Activated effector memory CD4-positive, alpha-beta T cell treated with Interleukin-2 at 50 U/mL for 16 hours (primary cell): ENCODE measurements at regions not wholly inside any gene's neighbourhood (a gene's known extent, or its start where the extent isn't known, plus 50 kb on each side); places are given as distances from the start of the nearest gene placed in this dataset.

Experiments used
- DNase-seq: peaks from one replicate; pipeline ENCODE4 v3.0.0-alpha.2; 2020

GRCh38 chr21:35328856-35329455 lies 279.9 kb upstream of the RUNX1 start:
- DNase-seq, result no peak

DNA sequence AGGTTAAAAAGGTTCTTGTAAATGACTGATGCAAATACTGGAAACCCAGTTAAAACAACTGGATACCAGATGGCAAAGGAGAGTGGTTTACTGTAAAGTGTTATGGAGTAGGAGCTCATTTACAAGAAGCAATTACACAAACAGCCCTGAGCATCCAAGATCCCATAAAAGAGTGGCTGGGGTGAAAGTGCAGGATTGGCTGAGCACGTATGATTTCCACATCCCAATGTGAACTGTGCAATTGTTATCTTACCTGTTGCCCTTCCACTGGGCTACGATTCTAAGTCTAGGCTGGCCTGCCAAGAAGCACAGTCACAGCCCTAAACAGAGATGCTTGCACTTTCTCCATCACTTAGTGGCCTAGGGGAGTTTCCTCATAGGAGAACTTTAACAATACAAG lies 277.6 kb upstream of the RUNX1 start:
- no peak for DNase-seq

DNA sequence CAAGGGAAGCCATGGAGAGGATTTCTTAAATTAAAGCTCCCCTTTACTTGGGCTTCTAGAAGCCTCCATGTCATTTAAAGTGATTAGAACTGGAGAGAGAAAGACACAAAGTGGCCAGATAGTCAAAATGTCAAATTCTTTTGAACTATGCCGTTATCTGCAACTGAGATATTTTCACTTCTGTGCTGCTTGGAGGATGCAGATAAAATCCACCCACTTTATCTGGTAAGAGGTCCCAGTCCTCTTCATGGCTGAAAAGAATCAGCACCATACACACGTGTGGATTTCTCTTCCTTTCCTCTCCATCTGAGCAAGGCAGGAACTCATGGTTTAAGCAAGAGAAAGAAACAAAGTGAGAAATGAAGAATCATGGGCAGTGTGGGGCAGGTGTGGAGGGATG lies 276.9 kb upstream of the RUNX1 start:
- DNase-seq, result no peak

DNA sequence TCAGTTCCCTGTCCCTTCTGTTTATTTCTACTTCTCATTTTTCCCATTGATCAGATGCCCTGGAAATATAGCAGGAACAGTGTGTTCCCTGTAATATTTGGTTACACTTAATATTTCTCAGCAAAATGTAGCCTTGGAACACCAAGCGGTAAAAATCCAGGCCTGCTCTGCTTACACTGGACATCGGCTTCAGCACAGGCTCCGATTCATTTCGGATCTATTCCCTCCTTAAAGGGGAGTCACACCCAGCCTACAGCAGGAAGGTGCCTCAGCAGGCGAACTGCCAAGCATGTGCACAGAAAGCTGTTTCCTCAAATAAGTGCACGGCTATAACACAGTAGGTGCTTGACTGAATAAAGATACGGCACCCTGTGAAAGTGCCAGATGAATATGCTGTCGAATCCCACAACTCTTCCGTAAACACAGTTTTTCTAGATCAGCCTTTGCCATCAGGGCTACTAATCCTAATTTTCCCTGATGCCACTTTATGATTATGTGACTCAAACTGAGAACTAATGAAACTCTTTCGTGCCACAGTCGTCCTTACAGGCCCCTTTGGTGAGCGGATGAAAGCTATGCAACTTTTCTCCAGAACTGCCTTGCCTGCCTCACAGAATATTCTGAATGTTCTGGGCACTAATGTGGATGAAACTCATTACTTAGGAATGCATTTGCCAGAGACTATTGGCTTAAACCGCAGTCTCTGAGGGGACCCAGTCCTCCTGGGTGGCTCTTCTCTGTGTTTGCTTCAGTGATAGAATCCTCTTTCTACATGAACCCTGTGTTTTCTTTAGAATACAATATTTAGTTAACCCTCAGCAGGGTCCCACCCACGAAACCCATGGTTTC lies 275.5 kb upstream of the RUNX1 start:
- no peak for DNase-seq

- no peak for DNase-seq
Measured at GRCh38 chr21:35323947-35324346, 274.8 kb upstream of the RUNX1 start.

GRCh38 chr21:35321322-35322200 lies 272.5 kb upstream of the RUNX1 start:
- no peak for DNase-seq

DNA sequence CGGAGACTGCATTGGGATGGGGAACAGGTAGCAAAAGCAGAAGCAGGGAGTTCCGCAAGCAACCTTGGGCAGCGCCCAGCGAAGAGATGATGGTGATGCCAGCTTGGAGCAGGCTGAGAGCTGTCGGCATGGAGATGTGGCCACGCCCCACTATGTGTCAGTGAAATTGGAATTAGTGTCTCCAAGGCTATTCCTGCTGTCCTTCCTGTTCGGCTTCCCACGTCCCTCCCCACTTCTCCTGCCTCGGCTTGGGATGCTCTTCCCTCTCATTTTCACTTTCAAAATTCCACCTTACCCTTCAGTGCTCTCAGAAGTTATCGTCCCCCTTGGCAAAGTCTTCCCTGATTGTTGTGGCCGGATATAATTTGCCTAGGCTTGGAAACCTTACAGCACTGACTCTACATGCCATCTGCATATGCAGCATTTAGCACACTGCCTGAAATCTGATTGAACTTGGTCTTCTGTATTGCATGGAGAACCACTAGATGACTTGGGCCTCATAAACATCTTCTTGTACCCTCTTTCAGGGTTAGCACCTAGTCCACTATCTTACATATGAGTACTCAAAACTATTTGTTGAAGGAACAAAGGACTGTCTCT lies 270.7 kb upstream of the RUNX1 start:
- DNase-seq, result no peak

DNA sequence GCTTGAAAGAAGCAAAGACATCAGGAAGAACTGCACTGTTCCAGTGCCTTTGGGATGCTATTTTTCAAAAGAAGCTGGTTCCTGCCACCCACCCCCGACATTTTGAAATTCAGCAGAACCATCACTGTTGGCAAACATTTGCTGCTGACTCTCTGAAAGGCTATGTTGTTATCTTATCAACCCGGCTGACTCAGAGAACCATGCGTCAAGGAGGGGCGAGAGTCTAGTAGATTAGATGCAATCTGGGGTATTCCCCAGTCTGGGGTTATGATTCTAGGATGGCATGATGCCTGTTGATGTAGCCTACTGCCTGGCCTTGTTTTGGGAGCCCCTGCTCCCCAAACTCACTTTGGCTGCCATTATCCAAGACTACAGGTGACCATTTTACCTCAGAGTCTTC lies 267.8 kb upstream of the RUNX1 start:
- DNase-seq, result no peak

DNA sequence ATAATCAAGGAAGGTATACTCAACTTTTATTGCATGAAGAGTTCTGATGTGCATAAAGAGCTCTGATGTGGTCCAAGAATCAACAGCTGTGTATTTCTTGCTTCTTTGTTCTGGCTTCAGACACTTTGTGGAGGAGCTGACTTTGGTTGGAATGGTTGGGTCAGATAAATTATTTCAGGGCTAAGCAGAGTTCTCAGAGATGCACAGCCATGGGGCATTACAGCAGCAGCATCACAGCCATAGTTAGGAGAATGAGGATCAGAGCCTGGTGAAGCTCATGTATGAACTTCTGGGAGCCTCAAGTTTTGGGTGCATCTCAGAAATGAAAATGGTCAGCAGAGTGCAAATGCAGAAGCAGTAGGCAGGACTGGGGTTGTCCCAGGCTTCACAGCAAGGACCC lies 267.4 kb upstream of the RUNX1 start:
- DNase-seq, result no peak

DNA sequence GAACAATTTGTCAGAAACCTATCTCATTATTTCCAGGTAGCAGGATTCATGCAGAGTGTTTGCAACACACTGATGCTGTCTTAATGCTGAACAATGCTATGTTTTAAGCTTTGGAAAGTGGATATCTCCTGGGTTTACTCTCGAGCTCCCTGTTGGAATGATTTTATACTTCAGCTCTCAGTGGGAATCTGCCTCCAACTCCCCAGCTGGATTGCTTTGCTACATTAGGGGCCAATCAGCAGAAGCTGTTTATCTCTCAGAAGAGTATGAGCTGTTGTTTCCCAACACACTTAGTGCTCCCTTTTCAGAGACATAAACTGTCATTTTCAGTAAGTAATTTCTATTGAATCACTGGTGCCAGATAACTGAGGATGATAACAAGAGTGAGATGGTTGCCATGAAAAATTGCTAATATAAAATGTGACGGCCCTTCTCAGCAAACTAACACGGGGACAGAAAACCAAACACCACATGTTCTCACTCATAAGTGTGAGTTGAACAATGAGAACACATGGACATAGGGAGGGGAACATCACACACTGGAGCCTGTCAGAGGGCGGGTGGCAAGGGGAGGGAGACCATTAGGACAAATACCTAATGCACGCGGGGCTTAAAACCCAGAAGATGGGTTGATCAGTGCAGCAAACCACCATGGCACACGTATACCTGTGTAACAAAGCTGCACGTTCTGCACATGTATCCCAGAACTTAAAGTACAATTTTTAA lies 265.9 kb upstream of the RUNX1 start:
- no peak for DNase-seq

DNA sequence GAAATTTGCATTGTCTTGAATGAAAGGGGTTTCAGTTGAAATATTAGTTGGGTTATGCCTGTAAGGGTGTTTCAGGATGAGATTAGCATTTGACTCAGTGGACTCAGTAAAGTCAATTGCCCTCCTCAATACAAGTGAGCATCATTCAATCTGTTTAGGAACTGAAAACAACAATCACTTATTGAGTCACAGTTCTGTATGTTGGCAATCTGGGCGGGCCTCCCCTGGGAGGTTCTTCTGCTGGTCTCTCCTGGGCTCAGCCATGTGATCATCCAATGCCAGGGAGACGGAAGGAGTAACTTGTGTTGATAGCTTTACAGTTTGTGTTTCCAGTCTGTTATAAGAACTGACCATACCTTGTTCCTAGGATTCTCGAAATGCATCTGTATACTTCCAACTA lies 262.9 kb upstream of the RUNX1 start:
- no peak for DNase-seq

GRCh38 chr21:35309316-35309715 lies 260.2 kb upstream of the RUNX1 start:
- DNase-seq, result no peak

GRCh38 chr21:35303085-35303484 lies 254.0 kb upstream of the RUNX1 start:
- no peak for DNase-seq

GRCh38 chr21:35298757-35299156 lies 249.7 kb upstream of the RUNX1 start:
- no peak for DNase-seq

- no peak for DNase-seq
Measured at GRCh38 chr21:35297665-35298064, 248.6 kb upstream of the RUNX1 start.

- no peak for DNase-seq
Measured at GRCh38 chr21:35294231-35294898, 245.3 kb upstream of the RUNX1 start.

- no peak for DNase-seq
Measured at GRCh38 chr21:35291973-35292627, 243.0 kb upstream of the RUNX1 start.

GRCh38 chr21:35291034-35291433 lies 241.9 kb upstream of the RUNX1 start:
- DNase-seq, result no peak

- DNase-seq, result no peak
Measured at GRCh38 chr21:35288238-35288637, 239.1 kb upstream of the RUNX1 start.

- DNase-seq, result no peak
Measured at GRCh38 chr21:35284199-35284598, 235.1 kb upstream of the RUNX1 start.

GRCh38 chr21:35282944-35283343 lies 233.8 kb upstream of the RUNX1 start:
- no peak for DNase-seq
